Lower leg skin (tissue), 3 donors: ENCODE measurements at regions not wholly inside any gene's neighbourhood (a gene's known extent, or its start where the extent isn't known, plus 50 kb on each side); places are given as distances from the start of the nearest gene placed in this dataset.

Experiments used
- CTCF ChIP-seq, 3 donors: fragments of 450-650 bp; IDR thresholded peaks; one replicate each; pipeline ENCODE4 v1.5.1; 2016; ENCODE audit warnings: antibody characterized with exemption in 3 of 3, mild to moderate bottlenecking in 3 of 3, moderate library complexity in 2 of 3
- POLR2A ChIP-seq, 2 donors: fragments of 450-650 bp; IDR thresholded peaks; one replicate each; pipeline ENCODE4 v1.6.1; 2016 to 2017; ENCODE audit warnings: antibody characterized with exemption in 2 of 2, mild to moderate bottlenecking in 1 of 2, moderate library complexity in 1 of 2

GRCh38 chr13:40072663-40073120 lies 417.2 kb downstream of the COG6 start:
- TF ChIP-seq CTCF (IDR thresholded peaks at IDR 0.05) = no peak
- no peak for TF ChIP-seq POLR2A (IDR thresholded peaks at IDR 0.05)
